ENCODE measurements at regions not wholly inside any gene's neighbourhood (a gene's known extent, or its start where the extent isn't known, plus 50 kb on each side); places are given as distances from the start of the nearest gene placed in this dataset.

DNA sequence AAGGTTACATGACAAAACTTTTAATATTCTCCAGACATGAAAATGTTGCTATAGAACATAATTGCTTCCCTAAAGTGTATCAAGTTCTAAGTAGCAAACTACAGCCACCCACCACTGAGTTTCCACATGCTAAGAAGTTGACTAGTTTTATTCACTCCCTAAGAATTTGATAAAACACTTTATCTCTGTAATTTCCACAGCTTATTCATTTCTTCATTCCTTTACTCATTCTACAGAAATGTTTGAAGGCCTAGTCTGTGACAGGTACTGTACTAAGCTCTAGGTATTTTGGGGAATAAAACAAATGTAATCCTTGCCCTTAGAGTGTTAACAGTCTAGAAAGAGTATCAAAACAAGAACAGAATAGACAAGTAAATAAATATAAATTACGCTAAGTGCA, 101.8 kb upstream of the DIAPH3 start:
- TF ChIP-seq, protein P1, sequence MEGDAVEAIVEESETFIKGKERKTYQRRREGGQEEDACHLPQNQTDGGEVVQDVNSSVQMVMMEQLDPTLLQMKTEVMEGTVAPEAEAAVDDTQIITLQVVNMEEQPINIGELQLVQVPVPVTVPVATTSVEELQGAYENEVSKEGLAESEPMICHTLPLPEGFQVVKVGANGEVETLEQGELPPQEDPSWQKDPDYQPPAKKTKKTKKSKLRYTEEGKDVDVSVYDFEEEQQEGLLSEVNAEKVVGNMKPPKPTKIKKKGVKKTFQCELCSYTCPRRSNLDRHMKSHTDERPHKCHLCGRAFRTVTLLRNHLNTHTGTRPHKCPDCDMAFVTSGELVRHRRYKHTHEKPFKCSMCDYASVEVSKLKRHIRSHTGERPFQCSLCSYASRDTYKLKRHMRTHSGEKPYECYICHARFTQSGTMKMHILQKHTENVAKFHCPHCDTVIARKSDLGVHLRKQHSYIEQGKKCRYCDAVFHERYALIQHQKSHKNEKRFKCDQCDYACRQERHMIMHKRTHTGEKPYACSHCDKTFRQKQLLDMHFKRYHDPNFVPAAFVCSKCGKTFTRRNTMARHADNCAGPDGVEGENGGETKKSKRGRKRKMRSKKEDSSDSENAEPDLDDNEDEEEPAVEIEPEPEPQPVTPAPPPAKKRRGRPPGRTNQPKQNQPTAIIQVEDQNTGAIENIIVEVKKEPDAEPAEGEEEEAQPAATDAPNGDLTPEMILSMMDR (IDR thresholded peaks at IDR 0.05; ENCODE audit: poor library complexity, severe bottlenecking) = no peak
- TF ChIP-seq EZH2 (IDR thresholded peaks at IDR 0.05; ENCODE audit: borderline replicate concordance, insufficient read depth, low read length, poor library complexity, severe bottlenecking) (no peak), TAF1 (IDR thresholded peaks at IDR 0.05; ENCODE audit: low read depth) (no peak), POLR2AphosphoS5 (IDR thresholded peaks at IDR 0.05) (no peak)
- TF ChIP-seq, protein P2, sequence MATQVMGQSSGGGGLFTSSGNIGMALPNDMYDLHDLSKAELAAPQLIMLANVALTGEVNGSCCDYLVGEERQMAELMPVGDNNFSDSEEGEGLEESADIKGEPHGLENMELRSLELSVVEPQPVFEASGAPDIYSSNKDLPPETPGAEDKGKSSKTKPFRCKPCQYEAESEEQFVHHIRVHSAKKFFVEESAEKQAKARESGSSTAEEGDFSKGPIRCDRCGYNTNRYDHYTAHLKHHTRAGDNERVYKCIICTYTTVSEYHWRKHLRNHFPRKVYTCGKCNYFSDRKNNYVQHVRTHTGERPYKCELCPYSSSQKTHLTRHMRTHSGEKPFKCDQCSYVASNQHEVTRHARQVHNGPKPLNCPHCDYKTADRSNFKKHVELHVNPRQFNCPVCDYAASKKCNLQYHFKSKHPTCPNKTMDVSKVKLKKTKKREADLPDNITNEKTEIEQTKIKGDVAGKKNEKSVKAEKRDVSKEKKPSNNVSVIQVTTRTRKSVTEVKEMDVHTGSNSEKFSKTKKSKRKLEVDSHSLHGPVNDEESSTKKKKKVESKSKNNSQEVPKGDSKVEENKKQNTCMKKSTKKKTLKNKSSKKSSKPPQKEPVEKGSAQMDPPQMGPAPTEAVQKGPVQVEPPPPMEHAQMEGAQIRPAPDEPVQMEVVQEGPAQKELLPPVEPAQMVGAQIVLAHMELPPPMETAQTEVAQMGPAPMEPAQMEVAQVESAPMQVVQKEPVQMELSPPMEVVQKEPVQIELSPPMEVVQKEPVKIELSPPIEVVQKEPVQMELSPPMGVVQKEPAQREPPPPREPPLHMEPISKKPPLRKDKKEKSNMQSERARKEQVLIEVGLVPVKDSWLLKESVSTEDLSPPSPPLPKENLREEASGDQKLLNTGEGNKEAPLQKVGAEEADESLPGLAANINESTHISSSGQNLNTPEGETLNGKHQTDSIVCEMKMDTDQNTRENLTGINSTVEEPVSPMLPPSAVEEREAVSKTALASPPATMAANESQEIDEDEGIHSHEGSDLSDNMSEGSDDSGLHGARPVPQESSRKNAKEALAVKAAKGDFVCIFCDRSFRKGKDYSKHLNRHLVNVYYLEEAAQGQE (IDR thresholded peaks at IDR 0.05; ENCODE audit: borderline replicate concordance) = no peak
